C4-2B (cell line): ENCODE measurements at regions not wholly inside any gene's neighbourhood (a gene's known extent, or its start where the extent isn't known, plus 50 kb on each side); places are given as distances from the start of the nearest gene placed in this dataset.

Experiments used
- ZFX ChIP-seq: fragments of 450-650 bp; IDR thresholded peaks from 2 replicates; pipeline ENCODE4 v1.6.1; 2017
- TF ChIP-seq, protein P1 (sequence below): fragments of 450-650 bp; conservative IDR thresholded peaks from 2 replicates; pipeline ENCODE4 v1.5.1; 2017; ENCODE audit warnings: mild to moderate bottlenecking

GRCh38 chr13:90839061-90839460, 508.4 kb upstream of the MIR17HG start:
- TF ChIP-seq, protein P1, sequence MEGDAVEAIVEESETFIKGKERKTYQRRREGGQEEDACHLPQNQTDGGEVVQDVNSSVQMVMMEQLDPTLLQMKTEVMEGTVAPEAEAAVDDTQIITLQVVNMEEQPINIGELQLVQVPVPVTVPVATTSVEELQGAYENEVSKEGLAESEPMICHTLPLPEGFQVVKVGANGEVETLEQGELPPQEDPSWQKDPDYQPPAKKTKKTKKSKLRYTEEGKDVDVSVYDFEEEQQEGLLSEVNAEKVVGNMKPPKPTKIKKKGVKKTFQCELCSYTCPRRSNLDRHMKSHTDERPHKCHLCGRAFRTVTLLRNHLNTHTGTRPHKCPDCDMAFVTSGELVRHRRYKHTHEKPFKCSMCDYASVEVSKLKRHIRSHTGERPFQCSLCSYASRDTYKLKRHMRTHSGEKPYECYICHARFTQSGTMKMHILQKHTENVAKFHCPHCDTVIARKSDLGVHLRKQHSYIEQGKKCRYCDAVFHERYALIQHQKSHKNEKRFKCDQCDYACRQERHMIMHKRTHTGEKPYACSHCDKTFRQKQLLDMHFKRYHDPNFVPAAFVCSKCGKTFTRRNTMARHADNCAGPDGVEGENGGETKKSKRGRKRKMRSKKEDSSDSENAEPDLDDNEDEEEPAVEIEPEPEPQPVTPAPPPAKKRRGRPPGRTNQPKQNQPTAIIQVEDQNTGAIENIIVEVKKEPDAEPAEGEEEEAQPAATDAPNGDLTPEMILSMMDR, result no peak
- no peak for TF ChIP-seq ZFX
